Spinal cord (tissue), 9 donors: ENCODE measurements at regions not wholly inside any gene's neighbourhood (a gene's known extent, or its start where the extent isn't known, plus 50 kb on each side); places are given as distances from the start of the nearest gene placed in this dataset.
A peak's percentile ranks its signal among the peaks of the same experiment; 100 is the strongest.

Experiments
- DNase-seq, 6 donors: peaks; one replicate each; pipeline versions ENCODE4 v3.0.0 to v3.0.0-alpha.2; 2013 to 2015; ENCODE audit warnings: low spot score in 6 of 6, low read depth in 4 of 6
- H3K27ac ChIP-seq: one replicate; pipeline ENCODE4 v1.5.1; 2013; ENCODE audit warnings: low read depth, low read length, control low read depth
- H3K27me3 ChIP-seq: one replicate; pipeline ENCODE4 v1.6.1; 2013; ENCODE audit warnings: low read length; ENCODE audit not compliant: control insufficient read depth, insufficient read depth
- H3K36me3 ChIP-seq: one replicate; pipeline ENCODE4 v1.6.1; 2013; ENCODE audit warnings: low read length; ENCODE audit not compliant: control insufficient read depth, insufficient read depth
- H3K4me1 ChIP-seq: one replicate; pipeline ENCODE4 v1.6.1; 2013; ENCODE audit warnings: low read length; ENCODE audit not compliant: control insufficient read depth, insufficient read depth
- H3K4me3 ChIP-seq: one replicate; pipeline ENCODE4 v1.5.1; 2013; ENCODE audit warnings: low read depth, low read length, control low read depth
- H3K9me3 ChIP-seq: one replicate; pipeline ENCODE4 v1.6.1; 2013; ENCODE audit warnings: low read length; ENCODE audit not compliant: control insufficient read depth, insufficient read depth
- WGBS: methylation state at CpG from one replicate; pipeline ENCODE4 v1.1.5; 2013; ENCODE audit warnings: missing lambda C conversion rate; ENCODE audit not compliant: insufficient coverage; 5-methylcytosine and 5-hydroxymethylcytosine counted together
- donor health status: healthy.

GRCh38 chr21:14321042-14321441 is 61.9 kb downstream of the HSPA13 start:
- H3K27me3 ChIP-seq, result no peaks in the 10 kb centered on the region
- 85% methylated on average over 3 of the region's 5 CpGs for WGBS
- no peak overlapping the region for H3K4me3 ChIP-seq
- no peaks in the 10 kb centered on the region for H3K36me3 ChIP-seq
- no peaks in the 10 kb centered on the region for H3K4me1 ChIP-seq
- H3K9me3 ChIP-seq, result no peaks in the 10 kb centered on the region
- no peak for DNase-seq
- no peak overlapping the region for H3K27ac ChIP-seq

- no peak overlapping the region for H3K27ac ChIP-seq
- no peaks in the 10 kb centered on the region for H3K27me3 ChIP-seq
- H3K36me3 ChIP-seq, result no peaks in the 10 kb centered on the region
- H3K4me1 ChIP-seq, result no peaks in the 10 kb centered on the region
- no peak for DNase-seq
- no peaks in the 10 kb centered on the region for H3K9me3 ChIP-seq
- 63% methylated on average over 1 of the region's 1 CpG for WGBS
- no peak overlapping the region for H3K4me3 ChIP-seq
These were observed 63.1 kb downstream of the HSPA13 start for GRCh38 chr21:14319805-14320204.

- Histone ChIP-seq H3K27me3 (no peaks in the 10 kb centered on the region), H3K36me3 (no peaks in the 10 kb centered on the region), H3K27ac (no peak overlapping the region), H3K4me3 (no peak overlapping the region), H3K4me1 (no peaks in the 10 kb centered on the region), H3K9me3 (no peaks in the 10 kb centered on the region)
- no CpG with 5 or more reads among the region's 2 CpGs for WGBS
- DNase-seq, result no peak
These were observed 64.4 kb downstream of the HSPA13 start for GRCh38 chr21:14318578-14318977.

- Histone ChIP-seq H3K27me3 (no peaks in the 10 kb centered on the region), H3K9me3 (no peaks in the 10 kb centered on the region), H3K36me3 (no peaks in the 10 kb centered on the region), H3K4me3 (no peak overlapping the region), H3K27ac (no peak overlapping the region), H3K4me1 (no peaks in the 10 kb centered on the region)
- WGBS, result no CpG with 5 or more reads among the region's 4 CpGs
- DNase-seq, result no peak
These were observed 65.4 kb downstream of the HSPA13 start for GRCh38 chr21:14317507-14317906.

- H3K4me3 ChIP-seq, result no peak overlapping the region
- H3K27ac ChIP-seq, result no peak overlapping the region
- no peaks in the 10 kb centered on the region for H3K9me3 ChIP-seq
- peak in 1 of 6 donors; percentile 9 for DNase-seq
- WGBS, result 71% methylated on average over 3 of the region's 8 CpGs
- H3K4me1 ChIP-seq, result no peaks in the 10 kb centered on the region
- H3K36me3 ChIP-seq, result no peaks in the 10 kb centered on the region
- H3K27me3 ChIP-seq, result no peaks in the 10 kb centered on the region
These were observed 69.6 kb downstream of the HSPA13 start for GRCh38 chr21:14313300-14313699.

- DNase-seq, result peak in 1 of 6 donors; percentile 3
- Histone ChIP-seq H3K27me3 (no peaks in the 10 kb centered on the region), H3K4me3 (no peak overlapping the region), H3K4me1 (no peaks in the 10 kb centered on the region), H3K27ac (no peak overlapping the region), H3K36me3 (no peaks in the 10 kb centered on the region), H3K9me3 (no peaks in the 10 kb centered on the region)
- WGBS, result no CpG with 5 or more reads among the region's 1 CpG
These were observed 70.1 kb downstream of the HSPA13 start for GRCh38 chr21:14312871-14313270.

GRCh38 chr21:14308234-14308633 is 74.7 kb downstream of the HSPA13 start:
- WGBS, result no CpG with 5 or more reads among the region's 5 CpGs
- H3K27ac ChIP-seq, result no peak overlapping the region
- H3K9me3 ChIP-seq, result no peaks in the 10 kb centered on the region
- no peak for DNase-seq
- no peaks in the 10 kb centered on the region for H3K36me3 ChIP-seq
- H3K4me3 ChIP-seq, result no peak overlapping the region
- no peaks in the 10 kb centered on the region for H3K27me3 ChIP-seq
- H3K4me1 ChIP-seq, result no peaks in the 10 kb centered on the region

- Histone ChIP-seq H3K27ac (no peak overlapping the region), H3K4me3 (no peak overlapping the region), H3K9me3 (no peaks in the 10 kb centered on the region), H3K27me3 (no peaks in the 10 kb centered on the region), H3K4me1 (no peaks in the 10 kb centered on the region), H3K36me3 (no peaks in the 10 kb centered on the region)
- peak in 4 of 6 donors; percentile 2 to 74 (median 30) for DNase-seq
- WGBS, result 33% methylated on average over 1 of the region's 5 CpGs
These were observed 76.6 kb downstream of the HSPA13 start for GRCh38 chr21:14306126-14306907.

- no peak overlapping the region for H3K4me3 ChIP-seq
- no peak for DNase-seq
- no peaks in the 10 kb centered on the region for H3K27me3 ChIP-seq
- no peaks in the 10 kb centered on the region for H3K36me3 ChIP-seq
- no peak overlapping the region for H3K27ac ChIP-seq
- no peaks in the 10 kb centered on the region for H3K4me1 ChIP-seq
- 100% methylated on average over 2 of the region's 8 CpGs for WGBS
- no peaks in the 10 kb centered on the region for H3K9me3 ChIP-seq
These were observed 79.0 kb downstream of the HSPA13 start for GRCh38 chr21:14303731-14304488.

GRCh38 chr21:14300074-14300473 is 82.9 kb downstream of the HSPA13 start:
- no peak overlapping the region for H3K4me3 ChIP-seq
- no peaks in the 10 kb centered on the region for H3K4me1 ChIP-seq
- H3K36me3 ChIP-seq, result no peaks in the 10 kb centered on the region
- WGBS, result no CpG with 5 or more reads among the region's 1 CpG
- H3K27ac ChIP-seq, result no peak overlapping the region
- no peak for DNase-seq
- H3K9me3 ChIP-seq, result no peaks in the 10 kb centered on the region
- no peaks in the 10 kb centered on the region for H3K27me3 ChIP-seq
